T47D (cell line): ENCODE measurements at regions not wholly inside any gene's neighbourhood (a gene's known extent, or its start where the extent isn't known, plus 50 kb on each side); places are given as distances from the start of the nearest gene placed in this dataset.

ENCODE experiments used
- DNase-seq, 2 experiments: peaks; one replicate each; pipeline versions ENCODE4 v3.0.0 to v3.0.0-alpha.2; 2011 to 2012; ENCODE audit warnings: low read depth in 1 of 2, low spot score in 1 of 2
- JUND ChIP-seq: IDR thresholded peaks from 2 replicates; pipeline ENCODE4 v1.6.1; 2012; ENCODE audit warnings: low read depth
- in situ Hi-C: cut with HindIII; loops from 2 replicates; pipeline ENCODE4 v1.10.0; 2016; ENCODE audit warnings: low sequenced_read_pairs, low pct_unique_long_range_greater_than_20kb

DNA sequence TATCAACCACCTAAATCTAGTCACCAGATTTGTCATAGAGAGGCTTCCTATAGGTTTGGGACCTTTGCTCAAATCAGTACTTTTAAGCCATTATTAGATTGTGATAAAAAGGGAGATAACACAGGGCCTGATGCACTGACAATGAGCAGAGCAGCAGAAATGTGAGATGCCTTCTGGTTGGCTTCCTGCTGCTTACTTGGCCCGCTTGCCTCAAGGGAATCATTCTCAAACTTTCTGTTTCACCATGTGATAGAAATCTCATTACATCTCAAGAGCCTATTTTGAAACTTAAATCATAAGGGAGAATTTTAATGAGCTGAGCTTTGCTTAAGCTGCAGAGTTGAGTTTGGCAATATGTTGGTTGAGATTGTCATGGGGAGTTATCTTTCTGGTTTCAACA, 606.0 kb downstream of the DHX35 start:
- DNase-seq, result no peak
- in situ Hi-C loops, result no loop called here
- TF ChIP-seq JUND, result no peak

DNA sequence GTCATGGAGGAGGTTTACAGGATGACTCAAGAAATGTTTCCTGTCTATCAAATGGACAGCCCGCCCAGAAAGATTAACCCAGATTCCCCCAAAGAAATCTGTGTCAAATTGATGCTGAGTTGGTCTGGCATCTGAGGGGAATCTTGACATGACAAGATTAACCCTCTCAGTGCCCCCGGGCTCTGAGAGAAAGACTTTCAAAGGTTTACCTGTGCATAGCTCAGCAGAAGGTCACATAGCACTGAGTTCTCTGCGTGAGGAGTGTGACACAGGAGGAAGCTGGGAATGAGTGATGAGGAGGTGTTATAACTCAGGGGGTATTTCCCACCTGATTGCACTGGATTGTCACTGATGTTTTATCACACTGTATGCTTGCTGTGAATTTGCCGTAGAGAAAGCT, 601.2 kb downstream of the DHX35 start:
- no peak for DNase-seq
- in situ Hi-C loops, result no loop called here

DNA sequence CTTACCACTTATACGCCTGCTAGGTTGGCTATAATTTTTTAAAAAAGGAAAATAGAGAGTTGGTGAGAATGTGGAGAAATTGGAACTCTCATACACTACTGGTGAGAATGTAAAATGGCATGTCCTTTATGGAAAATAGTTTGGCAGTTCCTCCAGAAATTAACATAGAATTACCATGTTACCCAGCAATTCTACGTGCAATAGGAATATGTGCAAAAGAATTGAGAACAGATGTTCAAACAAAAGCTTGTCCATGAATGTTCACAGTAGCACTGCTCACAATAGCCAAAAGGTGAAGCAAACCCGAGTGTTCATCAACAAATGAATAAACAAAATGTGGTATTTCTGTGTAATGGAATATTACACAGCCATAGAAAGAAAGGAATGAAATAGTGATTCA, 592.2 kb downstream of the DHX35 start:
- DNase-seq, result no peak
- TF ChIP-seq JUND, result no peak
- in situ Hi-C loops, result no loop called here

More for the DNA sequence above, 601.2 kb downstream of the DHX35 start:
- TF ChIP-seq JUND, result no peak

DNA sequence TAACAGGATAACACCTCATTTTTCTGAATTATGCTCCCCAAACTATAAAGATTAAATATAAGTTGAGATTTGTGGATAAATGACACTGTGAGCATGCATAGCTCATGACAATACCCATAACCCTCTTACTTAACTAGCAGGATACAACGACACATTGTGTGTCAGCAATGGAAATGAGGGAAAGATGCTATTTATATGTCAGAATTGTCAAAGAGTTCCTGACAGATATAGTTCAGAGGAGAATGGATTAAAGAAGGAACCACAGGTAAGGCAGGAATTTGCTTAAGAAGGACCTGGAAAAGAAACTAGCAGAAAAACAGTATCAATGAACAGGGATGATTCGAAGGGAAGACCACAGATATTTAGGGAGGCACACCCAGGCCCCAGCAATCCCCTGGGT, 591.0 kb downstream of the DHX35 start:
- no peak for TF ChIP-seq JUND
- no peak for DNase-seq
- in situ Hi-C loops, result no loop called here

DNA sequence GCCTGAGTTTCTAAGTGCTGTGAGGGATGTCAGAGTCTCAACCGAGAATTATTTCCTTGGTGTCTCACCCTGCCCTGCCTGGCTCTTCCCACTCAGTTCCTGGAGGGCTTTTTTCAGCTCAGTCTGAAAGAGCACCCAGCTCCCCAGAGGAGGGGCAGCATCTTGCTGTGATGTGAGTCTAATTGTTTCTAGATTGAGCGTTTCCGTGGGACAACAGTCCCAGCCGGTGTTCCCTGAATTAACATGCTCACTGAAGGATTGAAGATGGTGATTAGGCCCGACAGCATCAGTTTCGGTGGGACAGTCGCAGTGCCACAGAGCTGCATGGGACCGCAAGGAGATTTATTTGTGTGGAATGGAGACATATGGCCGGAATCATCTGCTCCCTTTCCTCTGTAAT, 587.6 kb downstream of the DHX35 start:
- in situ Hi-C loops, result no loop called here
- DNase-seq, result no peak
- TF ChIP-seq JUND, result no peak

DNA sequence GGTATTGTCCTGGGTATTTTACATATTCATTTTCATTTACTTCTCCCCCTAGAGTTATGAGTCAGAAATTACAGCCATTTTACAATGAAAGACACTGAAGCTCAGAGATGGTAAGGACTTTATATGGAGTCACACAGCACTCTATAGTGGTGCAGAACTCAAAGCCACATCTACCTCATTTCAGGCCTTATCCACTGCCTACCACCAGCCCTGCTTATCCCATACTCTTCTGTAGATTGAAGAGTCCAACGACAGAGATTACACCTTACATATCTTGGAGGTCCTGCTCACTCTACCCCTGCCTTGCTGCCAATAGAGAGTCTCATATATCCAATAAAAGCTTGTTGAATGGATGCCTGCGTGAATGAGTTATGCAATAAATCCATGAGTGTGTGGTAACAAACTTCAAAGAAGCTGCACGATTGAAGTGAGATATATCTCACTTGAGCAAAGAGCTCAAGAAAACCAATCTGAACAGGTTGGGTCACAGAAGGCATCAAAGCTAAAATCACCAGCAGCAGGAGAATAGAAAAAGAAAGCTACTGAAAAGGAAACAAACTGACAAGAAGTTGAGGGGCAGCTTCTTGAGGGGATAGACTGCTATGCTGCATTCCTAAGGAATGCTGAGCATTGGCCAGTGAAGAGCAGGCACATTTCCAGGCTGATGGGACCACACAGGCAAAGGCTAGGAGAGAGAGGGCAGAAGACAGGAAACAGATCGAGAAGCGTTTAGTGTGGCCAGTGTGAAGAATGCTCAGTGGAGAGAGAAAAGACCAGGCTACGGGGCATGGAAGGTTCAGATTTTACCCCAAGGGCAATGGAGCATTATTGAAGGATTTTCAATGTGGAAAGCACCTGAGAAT, 585.6 kb downstream of the DHX35 start:
- in situ Hi-C loops, result no loop called here
- no peak for DNase-seq
- no peak for TF ChIP-seq JUND

DNA sequence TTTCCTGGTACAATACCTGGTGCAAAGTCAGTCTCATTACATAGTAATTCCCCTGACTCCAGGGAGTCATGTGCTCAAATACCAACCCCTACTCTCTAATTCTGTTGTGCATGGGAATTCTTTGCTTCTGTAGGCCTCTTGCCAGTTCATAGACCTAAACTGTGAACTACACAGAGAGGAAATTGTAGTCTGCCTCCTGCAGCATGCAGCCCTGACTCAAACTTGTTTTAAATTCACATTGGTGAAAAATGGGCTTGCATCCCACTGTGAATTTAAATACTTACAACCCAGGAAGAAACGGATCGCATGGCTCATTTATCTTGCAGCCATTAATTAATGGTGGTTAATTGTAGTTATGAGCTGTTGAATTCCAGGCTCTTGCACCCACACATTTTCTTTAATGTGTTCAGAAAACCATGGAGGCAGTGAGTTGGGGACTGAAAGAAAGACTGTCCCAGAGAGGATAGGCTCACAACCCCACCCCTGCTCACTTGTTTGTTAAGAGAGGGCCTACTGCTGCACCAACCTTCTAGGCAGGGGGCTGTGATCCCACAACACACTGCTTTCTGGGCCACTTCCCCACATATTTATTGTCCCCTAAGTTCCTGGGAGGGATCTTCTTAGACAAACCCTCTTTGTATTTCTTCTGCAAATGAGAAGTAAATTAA, 579.1 kb downstream of the DHX35 start:
- in situ Hi-C loops, result no loop called here
- no peak for TF ChIP-seq JUND
- DNase-seq, result no peak

DNA sequence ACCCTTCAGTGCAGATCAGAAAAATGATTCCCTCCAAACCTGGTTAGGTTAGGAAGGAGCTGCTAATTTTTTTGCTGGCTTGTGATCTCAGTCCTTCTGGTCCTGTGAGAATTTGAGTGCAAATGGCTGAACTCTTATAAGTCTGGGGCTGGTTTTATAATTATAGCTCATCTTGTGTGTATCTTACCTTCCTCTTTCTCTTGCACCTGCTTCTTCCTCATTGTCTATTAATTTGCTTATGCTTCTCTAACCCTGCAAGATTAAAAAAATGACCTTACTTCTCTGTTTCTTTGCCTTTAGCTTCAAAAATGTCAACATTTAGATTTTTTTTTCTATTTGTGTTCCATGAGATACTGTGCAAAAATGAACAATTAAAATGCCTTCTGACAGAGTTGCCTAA, 576.2 kb downstream of the DHX35 start:
- no peak for DNase-seq
- TF ChIP-seq JUND, result no peak
- in situ Hi-C loops, result no loop called here

DNA sequence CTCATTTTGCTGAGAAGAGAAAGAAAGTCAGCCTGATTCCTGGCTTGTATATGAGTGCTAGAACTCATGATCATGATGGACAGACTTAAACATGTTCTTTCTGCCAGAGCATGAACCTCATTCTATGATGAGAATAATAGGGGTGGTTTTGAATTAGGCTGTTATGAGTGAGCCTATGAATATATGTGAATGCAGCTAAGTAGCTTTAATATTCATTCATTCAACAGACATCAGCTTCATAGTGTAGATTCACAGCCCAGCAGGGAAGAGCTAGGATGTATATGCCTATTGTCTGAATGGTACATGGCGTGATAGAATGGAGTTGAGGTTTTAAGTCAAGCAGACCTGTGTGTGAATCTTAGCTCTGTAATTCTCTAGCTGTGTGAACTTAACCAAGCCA, 573.2 kb downstream of the DHX35 start:
- DNase-seq, result no peak
- in situ Hi-C loops, result no loop called here
- TF ChIP-seq JUND, result no peak

DNA sequence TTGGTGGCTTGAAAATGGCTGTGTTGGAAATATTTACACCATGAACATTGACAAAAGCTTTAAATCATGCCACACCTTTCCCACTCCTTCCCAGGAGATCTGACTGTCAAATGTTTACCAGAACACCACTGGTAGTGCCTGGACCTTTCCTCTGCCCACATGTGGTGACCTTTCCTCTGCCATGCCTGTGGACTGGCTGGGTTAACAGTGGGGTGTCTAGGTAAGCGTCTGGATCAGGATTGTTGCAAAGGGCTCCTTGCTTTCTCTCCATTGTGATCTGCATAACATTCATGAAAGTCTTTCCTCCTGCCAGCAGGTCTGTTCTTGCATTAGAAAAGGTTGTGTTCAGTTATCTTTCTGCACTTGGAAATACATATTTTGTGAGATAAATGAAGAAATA, 572.7 kb downstream of the DHX35 start:
- TF ChIP-seq JUND, result no peak
- no peak for DNase-seq
- in situ Hi-C loops, result no loop called here

DNA sequence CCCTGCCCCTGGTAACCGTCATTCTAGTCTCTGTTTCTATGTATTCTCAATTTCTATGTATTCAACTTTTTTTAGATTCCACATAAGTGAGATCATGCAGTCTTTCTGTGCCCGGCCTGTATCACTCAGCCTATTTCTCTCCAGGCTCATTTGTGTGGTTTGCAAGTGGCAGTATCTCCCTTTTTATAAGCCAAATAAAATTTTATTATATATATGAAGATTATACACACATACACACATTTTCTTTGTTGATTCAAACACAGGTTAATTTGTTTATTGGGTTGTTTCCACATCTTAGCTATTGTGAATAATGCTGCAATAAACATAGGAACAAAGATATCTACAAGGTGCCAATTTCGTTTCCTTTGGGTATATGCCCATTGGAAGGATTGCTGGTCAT, 571.7 kb downstream of the DHX35 start:
- no peak for DNase-seq
- no peak for TF ChIP-seq JUND
- in situ Hi-C loops, result no loop called here

DNA sequence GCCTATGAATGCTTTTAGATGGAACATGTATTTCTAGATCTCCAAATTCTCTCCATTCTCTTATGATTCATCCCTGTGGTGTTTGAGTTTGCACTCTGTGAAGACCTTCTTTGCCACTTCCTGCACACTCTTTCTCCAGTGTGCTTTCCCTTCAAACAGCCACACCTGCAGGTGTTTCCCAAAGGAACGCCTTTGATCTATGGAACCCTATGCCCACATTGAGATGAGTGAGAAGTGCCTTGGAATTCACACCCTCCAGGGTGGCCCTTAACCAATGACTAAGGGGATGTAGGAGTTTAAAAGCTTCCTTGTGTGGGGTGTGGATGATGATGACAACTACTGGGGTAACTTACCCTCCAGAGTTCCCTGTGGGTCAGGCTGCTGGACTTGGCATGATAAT, 570.1 kb downstream of the DHX35 start:
- in situ Hi-C loops, result no loop called here
- no peak for DNase-seq
- no peak for TF ChIP-seq JUND

DNA sequence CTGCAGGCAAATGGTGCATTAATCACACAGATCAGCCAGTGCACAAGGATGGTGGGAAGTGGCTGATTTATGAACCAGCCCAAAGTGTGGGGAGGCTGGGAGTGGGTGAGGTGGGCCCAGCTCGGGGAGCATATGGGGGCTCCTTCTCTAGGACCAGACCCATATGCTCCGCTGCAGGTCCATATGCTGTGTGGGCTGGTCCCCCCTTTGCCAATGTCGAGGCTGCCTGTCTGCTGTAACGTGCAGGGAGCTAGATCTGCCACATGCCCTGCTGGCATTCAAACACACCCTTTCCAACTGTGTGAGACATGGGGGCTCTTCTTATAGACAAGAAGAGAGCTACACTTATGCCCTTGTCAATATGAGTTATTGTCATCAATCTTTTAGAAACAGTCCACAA, 566.3 kb downstream of the DHX35 start:
- in situ Hi-C loops, result no loop called here
- no peak for DNase-seq
- TF ChIP-seq JUND, result no peak
